PFSK-1 (cell line): ENCODE measurements at regions not wholly inside any gene's neighbourhood (a gene's known extent, or its start where the extent isn't known, plus 50 kb on each side); places are given as distances from the start of the nearest gene placed in this dataset.

ENCODE experiments used
- TF ChIP-seq, protein P1 (sequence below), 2 experiments: IDR thresholded peaks; 2 replicates each; pipeline versions ENCODE4 v1.6.1 to v1.8.0; 2011 to 2012; ENCODE audit warnings: low read depth in 2 of 2, low read length in 2 of 2, control low read depth in 1 of 2, inconsistent platforms in 1 of 2, mild to moderate bottlenecking in 1 of 2, moderate library complexity in 1 of 2; ENCODE audit not compliant: insufficient read depth in 1 of 2

- TF ChIP-seq, protein P1, sequence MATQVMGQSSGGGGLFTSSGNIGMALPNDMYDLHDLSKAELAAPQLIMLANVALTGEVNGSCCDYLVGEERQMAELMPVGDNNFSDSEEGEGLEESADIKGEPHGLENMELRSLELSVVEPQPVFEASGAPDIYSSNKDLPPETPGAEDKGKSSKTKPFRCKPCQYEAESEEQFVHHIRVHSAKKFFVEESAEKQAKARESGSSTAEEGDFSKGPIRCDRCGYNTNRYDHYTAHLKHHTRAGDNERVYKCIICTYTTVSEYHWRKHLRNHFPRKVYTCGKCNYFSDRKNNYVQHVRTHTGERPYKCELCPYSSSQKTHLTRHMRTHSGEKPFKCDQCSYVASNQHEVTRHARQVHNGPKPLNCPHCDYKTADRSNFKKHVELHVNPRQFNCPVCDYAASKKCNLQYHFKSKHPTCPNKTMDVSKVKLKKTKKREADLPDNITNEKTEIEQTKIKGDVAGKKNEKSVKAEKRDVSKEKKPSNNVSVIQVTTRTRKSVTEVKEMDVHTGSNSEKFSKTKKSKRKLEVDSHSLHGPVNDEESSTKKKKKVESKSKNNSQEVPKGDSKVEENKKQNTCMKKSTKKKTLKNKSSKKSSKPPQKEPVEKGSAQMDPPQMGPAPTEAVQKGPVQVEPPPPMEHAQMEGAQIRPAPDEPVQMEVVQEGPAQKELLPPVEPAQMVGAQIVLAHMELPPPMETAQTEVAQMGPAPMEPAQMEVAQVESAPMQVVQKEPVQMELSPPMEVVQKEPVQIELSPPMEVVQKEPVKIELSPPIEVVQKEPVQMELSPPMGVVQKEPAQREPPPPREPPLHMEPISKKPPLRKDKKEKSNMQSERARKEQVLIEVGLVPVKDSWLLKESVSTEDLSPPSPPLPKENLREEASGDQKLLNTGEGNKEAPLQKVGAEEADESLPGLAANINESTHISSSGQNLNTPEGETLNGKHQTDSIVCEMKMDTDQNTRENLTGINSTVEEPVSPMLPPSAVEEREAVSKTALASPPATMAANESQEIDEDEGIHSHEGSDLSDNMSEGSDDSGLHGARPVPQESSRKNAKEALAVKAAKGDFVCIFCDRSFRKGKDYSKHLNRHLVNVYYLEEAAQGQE (IDR thresholded peaks at IDR 0.05; ENCODE audit: insufficient read depth in 1 of 2, low read depth in 2 of 2, low read length in 2 of 2) = no peak
Measured at GRCh38 chr5:87211676-87212075, 56.0 kb upstream of the RASA1 start.
